Femur (tissue), 1 donor: ENCODE measurements at regions not wholly inside any gene's neighbourhood (a gene's known extent, or its start where the extent isn't known, plus 50 kb on each side); places are given as distances from the start of the nearest gene placed in this dataset.
"Not testable (repeated sequence)": the region's sequence is repeated elsewhere in the genome, so short reads cannot be mapped to it uniquely, and the experiment has no call there.

Source experiments
- DNase-seq: peaks from one replicate; pipeline ENCODE4 v3.0.0-alpha.2; 2017

- no peak for DNase-seq
These were observed 170.0 kb downstream of the ADRA2C start for GRCh38 chr4:3936184-3936583.

DNA sequence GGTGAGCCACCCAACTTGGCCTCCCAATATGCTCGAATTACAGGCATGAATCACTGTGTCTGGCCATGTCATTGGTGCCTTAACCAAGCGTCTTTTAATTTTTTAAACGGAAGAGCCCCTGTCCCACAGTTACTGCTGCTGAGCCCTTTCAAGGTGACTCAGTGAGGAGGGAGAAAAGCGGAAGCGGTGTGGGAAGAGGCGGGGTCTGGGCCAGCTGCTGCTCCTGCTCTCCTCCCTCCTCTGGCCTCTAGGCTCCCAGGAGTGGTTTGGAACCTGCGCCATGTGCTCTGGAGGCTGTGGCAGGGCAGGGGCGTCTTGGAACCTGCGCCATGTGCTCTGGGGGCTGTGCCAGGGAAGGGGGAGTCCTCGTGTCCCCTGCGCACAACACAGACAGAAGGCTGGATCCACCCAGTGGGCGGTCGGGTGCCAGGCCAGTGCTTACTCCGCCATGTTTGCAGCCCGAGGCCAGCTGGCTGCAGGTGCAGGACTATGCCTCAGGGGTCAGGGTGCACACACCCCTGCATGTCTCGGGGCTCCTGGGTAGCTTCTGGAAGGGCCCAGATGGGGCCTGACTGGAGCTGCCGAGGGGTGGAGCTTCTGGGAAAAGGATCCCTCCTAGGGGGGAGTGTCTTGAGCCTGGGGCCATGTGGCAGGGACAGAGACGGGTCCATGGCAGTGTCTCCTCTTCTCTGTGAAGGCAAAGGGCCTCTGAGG, 171.8 kb downstream of the ADRA2C start:
- not testable (repeated sequence) for DNase-seq

GRCh38 chr4:3938676-3939075, 172.5 kb downstream of the ADRA2C start:
- DNase-seq = not testable (repeated sequence)

- DNase-seq = peak; percentile 45
These were observed 173.9 kb downstream of the ADRA2C start for GRCh38 chr4:3939954-3940591.

GRCh38 chr4:3941735-3942522, 175.7 kb downstream of the ADRA2C start:
- DNase-seq = not testable (repeated sequence)

DNA sequence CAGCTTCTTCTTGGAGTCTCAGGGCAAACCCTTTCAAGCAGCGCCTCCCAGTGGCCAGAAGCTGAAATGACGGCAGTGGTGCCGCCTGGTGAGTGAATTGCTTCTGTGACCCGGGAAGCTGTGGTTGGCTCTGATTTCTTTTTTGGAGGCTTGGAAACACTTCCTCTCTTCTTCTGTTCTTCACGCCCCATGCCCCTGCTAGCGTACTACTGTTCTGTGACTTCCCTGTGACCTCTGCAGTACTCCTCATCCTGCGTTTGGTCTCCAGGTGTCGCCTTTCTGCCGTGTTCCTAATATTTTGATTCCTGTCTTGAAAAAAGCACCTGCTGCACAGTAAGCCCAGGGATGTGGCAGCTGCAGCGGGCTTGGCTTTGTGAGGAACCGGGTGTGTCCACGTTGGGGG, 176.4 kb downstream of the ADRA2C start:
- peak; percentile 51 for DNase-seq

- not testable (repeated sequence) for DNase-seq
These were observed 176.9 kb downstream of the ADRA2C start for GRCh38 chr4:3943051-3943450.

GRCh38 chr4:3945511-3946290, 179.5 kb downstream of the ADRA2C start:
- no peak for DNase-seq

- DNase-seq = not testable (repeated sequence)
These were observed 180.4 kb downstream of the ADRA2C start for GRCh38 chr4:3946553-3946952.

GRCh38 chr4:3947761-3948160, 181.6 kb downstream of the ADRA2C start:
- DNase-seq = not testable (repeated sequence)

DNA sequence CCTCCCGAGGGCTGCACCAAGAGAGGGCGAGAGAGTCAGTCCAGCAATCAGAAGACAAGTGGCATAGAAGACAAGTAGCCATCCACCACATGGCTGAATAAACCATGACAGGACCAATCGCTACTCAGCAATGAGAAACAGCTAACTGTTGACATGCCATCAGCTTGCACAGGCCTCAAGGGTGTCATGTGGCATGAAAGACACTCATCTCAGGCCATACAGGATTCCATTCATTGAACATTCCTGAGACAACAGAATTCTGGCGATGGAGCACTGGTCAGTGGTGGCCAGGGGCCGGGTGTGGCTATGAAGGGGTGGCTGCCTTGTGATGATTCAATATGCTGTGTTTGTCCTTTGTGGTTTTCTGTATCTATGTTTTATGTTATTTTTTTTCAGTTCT, 182.0 kb downstream of the ADRA2C start:
- not testable (repeated sequence) for DNase-seq

DNA sequence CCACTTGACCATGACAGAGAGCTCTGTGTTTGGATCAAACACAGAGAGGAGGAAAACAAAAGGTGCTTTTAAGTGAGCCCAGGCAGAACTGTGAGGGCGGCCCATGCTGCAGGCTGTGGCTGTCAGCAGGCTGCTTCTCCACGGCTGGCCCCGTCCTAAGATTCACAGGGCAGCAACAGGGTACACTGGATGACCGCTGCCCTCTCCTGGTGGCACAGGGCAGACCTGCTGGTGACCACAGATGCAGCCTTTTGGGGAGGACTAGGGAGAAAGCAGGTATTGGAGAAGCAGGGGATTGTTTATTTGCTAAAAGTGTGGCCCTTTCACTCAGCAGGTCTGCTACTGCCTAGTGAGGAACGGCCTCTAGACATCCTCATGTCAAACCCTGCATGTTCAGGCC, 183.7 kb downstream of the ADRA2C start:
- DNase-seq = peak; percentile 40

DNA sequence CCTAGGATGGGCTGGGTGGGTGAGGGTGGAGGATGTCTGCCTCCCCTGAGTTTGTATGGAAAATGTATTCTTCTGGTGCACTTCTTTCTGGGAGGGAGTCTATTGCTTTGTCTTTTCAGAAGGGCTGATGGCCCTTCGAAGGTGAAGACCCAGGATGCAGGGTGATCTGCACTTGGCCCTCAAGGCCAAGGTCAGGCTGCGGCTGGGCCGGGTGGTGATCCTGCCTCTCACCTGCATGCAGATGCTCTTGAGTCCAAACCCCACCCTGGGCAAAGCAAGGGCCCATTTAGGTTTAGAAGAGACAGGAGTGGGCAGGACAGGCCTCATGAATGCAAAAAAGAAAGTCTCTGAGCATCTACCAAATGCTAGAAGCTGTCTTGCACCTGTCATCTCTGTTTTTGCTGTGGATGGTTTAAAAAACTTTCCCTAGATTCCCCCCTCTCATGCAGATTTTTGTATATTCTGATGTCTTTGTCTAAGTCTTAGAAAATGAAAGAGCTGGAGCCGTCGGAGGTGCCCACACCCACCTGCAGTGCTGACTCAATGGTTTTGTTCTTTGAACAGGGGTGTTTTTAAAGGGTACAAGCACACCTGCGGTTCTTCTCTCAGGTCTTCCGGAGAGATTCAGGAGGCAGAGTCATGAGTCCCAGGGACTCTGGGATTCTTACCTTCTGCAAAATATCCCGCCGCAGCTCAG, 186.4 kb downstream of the ADRA2C start:
- not testable (repeated sequence) for DNase-seq

DNA sequence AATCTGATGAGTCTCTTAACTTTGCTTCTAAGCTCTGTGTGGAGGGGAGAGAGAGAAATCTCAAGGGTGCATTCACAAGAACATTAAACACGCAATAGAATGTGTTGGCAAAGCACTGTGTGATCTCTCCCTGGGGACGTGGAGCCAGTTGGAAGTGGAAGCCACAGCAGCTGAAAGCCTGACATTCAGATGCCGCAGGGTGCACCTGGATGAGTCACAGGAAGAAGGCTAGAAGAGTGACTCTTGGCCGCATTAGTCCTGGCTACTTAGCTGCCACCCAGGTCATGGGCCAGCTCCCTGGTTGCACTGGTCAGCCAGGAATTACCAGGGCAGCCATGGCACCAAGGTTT, 186.9 kb downstream of the ADRA2C start:
- not testable (repeated sequence) for DNase-seq

DNA sequence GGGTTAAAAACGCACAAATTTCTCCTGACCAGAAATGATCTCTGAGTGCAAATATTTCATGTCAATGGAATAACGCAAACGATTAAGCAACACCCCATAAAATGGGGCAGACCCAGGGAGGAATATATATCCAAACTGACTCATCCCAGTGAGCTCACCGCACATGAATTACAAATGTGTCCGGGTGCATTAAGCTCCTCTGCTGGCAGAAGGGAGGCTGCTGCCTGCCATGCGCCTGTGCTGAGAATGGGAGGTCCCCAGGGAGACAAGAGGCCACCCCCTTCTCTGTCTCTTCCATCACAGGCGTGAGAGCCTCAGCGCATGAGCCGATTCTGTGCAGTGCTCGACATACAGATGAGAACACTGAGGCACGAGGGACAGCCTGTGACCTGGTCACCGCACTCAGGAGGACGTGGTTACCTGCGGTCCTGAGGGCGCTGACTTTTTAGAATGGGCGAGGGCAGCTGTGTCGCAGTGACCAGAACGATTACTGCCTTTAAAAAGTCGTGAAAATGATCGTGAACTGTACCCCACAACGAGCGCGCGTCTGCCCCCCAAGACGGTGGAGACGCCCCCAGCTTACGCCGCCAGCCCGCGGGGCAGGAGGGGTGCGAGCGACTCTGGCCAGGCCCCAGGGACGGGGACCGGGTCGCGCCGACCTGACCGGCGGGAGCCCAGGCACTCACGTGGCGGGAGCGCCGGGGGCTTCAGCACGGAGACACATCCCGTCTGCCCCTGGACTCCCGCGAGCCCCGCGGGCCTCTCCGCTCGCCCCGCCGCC, 188.5 kb downstream of the ADRA2C start:
- DNase-seq = peak; percentile 82

- DNase-seq = peak; percentile 99
These were observed 189.4 kb downstream of the ADRA2C start for GRCh38 chr4:3955321-3956164.

GRCh38 chr4:3956165-3956867, 190.1 kb downstream of the ADRA2C start:
- not testable (repeated sequence) for DNase-seq

GRCh38 chr4:3961091-3961672, 195.0 kb downstream of the ADRA2C start:
- not testable (repeated sequence) for DNase-seq

GRCh38 chr4:3964572-3965278, 198.5 kb downstream of the ADRA2C start:
- DNase-seq = not testable (repeated sequence)
